GM21723 (cell line): ENCODE measurements at regions not wholly inside any gene's neighbourhood (a gene's known extent, or its start where the extent isn't known, plus 50 kb on each side); places are given as distances from the start of the nearest gene placed in this dataset.
"Not testable (repeated sequence)": the region's sequence is repeated elsewhere in the genome, so short reads cannot be mapped to it uniquely, and the experiment has no call there.

Experiments used
- ATAC-seq: cut with Tn5 transposase; IDR thresholded peaks from one replicate; pipeline ENCODE4 v1.9.1; 2021; ENCODE audit warnings: mild to moderate bottlenecking, moderate library complexity; ENCODE audit not compliant: unreplicated experiment

GRCh38 chr11:129503646-129504045 is 128.0 kb downstream of the BARX2 start:
- no peak for ATAC-seq

DNA sequence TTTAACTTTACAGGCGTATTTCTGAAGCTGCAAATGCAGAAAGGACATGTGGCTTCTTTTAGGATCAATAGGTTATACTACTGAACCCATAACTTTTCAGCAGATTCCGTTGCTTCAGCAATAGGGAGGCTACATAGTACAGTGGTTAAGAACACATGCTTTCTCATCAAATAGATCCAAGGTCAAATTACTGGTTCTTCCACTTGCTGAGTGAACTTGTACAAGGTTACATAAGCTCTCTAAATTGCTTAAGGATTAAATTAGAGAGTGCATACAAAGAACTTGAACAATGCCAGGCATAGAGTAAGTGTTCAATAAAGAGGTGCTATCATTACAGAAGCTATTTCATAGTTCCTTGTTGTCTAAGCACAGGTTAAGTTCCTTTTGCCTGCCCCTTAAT is 129.6 kb downstream of the BARX2 start:
- ATAC-seq = no peak

DNA sequence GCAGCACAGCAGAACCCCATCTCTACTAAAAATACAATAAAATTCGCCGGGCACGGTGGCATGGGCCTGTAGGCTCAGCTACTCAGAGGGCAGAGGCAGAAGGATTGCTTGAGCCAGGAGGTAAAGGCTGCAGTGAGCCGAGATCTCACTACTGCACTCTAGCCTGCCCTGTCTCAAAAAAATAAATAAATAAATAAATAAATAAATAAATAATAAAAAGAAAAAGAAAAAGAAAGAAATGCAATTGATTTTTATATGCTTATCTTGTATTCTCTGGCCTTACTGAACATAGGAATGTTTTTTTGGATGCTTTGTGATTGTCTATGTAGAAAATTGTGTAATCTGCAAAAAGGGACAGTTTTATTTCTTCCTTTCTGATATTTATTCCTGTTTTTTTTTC is 132.5 kb downstream of the BARX2 start:
- no peak for ATAC-seq

- no peak for ATAC-seq
Observed at GRCh38 chr11:129528296-129528695, 152.6 kb downstream of the BARX2 start.

- no peak for ATAC-seq
Observed at GRCh38 chr11:129530154-129530895, 154.7 kb downstream of the BARX2 start.

DNA sequence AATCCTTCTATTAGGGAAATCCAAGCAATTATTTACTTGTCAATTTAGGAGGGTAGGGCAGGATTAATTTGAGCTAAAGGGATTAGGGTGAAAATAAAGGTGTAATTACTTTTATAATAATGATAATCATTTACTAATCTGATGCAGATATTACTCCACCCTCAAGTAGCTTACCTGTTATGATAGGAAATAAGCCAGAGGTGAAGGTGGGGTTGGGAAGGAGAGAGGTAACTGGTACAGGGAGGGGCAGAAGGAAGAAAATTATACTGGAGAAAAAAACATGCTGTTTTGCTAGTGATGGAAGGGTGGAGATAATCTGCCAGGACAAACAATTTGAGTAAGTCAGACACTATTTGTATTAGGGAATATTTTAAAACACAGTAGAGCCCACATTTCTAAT is 157.7 kb downstream of the BARX2 start:
- ATAC-seq = no peak

DNA sequence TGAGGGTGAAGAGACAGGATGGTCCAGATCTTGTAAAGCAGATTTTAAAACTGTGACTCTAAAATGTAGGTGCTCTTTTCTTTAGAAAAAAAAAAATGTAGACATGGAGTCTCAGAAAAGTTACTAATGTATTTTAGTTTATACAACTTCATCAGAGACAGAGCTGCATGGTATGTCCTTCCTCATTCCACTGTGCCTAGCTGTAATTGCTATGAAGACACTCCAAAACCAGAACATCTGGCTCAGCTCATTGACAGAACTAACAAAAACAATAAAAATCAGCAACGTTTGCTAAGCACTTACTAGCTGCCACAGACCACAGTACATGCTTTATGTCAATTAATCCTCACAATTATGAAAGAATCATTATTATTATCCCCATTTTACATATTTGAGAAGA is 160.7 kb downstream of the BARX2 start:
- no peak for ATAC-seq

DNA sequence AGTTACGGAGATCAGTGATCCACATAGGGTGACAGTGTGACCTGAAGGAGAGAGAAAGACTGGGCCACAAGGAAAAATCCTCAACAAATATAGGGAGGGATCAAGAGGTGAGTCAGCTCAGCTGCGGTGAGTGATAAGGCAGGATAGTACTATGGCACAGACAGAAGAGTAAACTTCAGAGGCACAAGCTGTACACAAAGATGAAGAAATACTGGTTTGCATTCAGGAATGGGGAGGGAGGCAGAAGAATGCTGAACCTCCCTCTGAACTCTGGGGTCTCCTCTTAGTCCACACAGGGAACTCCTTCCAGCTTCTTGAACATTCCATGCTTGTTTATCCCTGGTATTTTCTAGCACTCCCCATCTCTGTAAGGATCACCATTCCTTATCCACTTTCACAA is 162.7 kb downstream of the BARX2 start:
- no peak for ATAC-seq

GRCh38 chr11:129543515-129544290 is 168.1 kb downstream of the BARX2 start:
- ATAC-seq = no peak

DNA sequence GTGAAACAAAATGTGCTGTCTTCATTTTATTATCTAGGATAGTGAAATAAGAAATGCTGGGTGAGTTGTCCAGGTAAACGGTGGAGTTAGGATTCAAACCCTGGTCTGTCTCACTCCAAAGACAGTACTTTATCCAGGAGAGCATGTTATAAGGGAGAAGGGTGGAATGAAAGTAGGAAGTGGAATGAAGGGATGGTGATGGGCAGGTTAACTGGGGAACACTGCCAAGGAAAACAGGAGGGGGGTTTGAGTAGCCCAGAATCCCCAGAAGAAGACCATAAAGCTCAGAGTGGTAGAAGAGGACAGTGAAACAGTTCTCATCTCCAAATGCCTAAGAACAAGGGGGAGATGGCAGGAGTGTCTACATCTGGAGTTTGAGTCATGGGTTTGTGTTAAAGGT is 169.0 kb downstream of the BARX2 start:
- ATAC-seq = no peak

GRCh38 chr11:129546266-129546665 is 170.6 kb downstream of the BARX2 start:
- ATAC-seq = no peak

DNA sequence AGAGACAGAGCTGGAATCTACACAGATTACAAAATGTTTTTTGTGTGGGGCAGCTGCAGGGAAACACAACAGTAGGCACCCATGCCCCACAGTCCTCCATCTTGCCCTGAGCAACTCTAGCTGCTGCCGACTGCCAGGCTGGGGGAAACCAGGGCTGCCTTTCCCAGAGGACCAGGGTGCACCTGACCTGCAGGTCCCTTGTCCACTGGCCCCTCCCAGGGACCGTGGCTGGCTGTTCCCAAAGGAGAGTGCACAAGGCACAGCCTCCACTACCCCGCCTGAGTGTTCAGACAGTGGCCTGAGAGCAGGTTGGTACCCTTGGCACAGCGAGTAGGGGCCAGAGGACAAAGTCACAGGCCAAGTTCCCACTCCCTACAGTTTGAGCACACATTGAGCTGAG is 181.8 kb downstream of the BARX2 start:
- no peak for ATAC-seq

- ATAC-seq = no peak
Observed at GRCh38 chr11:129569007-129569406, 193.4 kb downstream of the BARX2 start.

GRCh38 chr11:129572667-129573066 is 197.0 kb downstream of the BARX2 start:
- not testable (repeated sequence) for ATAC-seq

- no peak for ATAC-seq
Observed at GRCh38 chr11:129573161-129573560, 197.5 kb downstream of the BARX2 start.

GRCh38 chr11:129574431-129574830 is 198.8 kb downstream of the BARX2 start:
- ATAC-seq = no peak

DNA sequence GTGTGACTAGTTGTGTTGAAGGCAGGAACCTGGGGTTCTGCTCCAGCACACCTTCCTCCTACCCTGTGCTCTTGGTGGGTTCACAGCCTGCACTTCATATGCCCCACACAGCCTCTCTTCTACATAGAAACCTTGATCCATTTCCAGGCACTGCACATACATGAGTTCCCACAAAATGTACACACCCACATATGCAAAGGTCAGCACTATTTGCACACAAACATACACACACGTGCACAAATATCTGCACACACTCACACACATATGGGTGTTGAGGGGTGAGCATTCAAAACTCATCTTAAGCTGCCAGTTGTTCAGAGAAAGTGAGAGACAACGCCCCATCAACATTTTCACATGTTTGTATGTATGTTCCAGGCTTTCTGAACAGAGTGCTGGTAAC is 201.0 kb downstream of the BARX2 start:
- no peak for ATAC-seq

GRCh38 chr11:129578006-129578405 is 202.4 kb downstream of the BARX2 start:
- no peak for ATAC-seq

GRCh38 chr11:129580278-129580677 is 204.6 kb downstream of the BARX2 start:
- ATAC-seq = no peak

DNA sequence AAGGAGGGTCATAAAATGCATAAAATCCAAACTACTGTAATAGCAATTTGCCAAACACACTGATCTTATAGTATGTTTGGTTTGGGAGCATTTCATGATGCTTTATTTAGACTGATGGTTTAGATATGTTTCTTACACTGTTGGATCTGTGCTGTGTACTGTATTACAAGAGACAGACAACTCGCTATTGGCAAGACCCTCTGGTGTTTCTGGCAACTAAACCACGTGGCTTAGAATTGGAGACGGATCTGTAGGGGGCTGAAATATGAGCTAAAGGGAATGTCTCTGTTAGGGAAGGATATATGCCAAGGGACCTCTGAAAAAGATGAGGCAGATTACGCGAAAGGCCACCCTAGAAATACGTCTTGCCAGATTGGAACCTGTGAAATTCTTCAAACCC is 208.7 kb downstream of the BARX2 start:
- no peak for ATAC-seq

- ATAC-seq = no peak
Observed at GRCh38 chr11:129589190-129589860, 213.7 kb downstream of the BARX2 start.
